WTC11 (cell line): ENCODE measurements at regions not wholly inside any gene's neighbourhood (a gene's known extent, or its start where the extent isn't known, plus 50 kb on each side); places are given as distances from the start of the nearest gene placed in this dataset.

Experiments used
- ATAC-seq: fragments of 200-7000 bp; cut with Tn5 transposase; 2 replicates; pipeline ENCODE4 v1.10.0; 2021; ENCODE audit warnings: mild to moderate bottlenecking, moderate library complexity
- CTCF ChIA-PET: fragments of 300-600 bp; sonication (Branson Sonifier 250); formaldehyde crosslinking; loops from one replicate; lab custom pipeline; 2021; ENCODE audit warnings: antibody characterized with exemption; lab: Charles Lee
- POLR2A ChIA-PET: fragments of 350-600 bp; sonication (Branson Sonifier 250); formaldehyde crosslinking; loops from one replicate; lab custom pipeline; 2021; ENCODE audit warnings: antibody characterized with exemption; lab: Charles Lee
- DNase-seq: peaks from one replicate; pipeline ENCODE4 v3.0.0; 2021; ENCODE audit warnings: low spot score
- H3K27ac Mint-ChIP-seq: 2 replicates; pipeline ENCODE4 v1.8.0; 2021; ENCODE audit warnings: mixed read lengths
- H3K27me3 Mint-ChIP-seq: 2 replicates; pipeline ENCODE4 v1.8.0; 2021; ENCODE audit warnings: low read depth, mild to moderate bottlenecking, moderate library complexity, mixed read lengths
- H3K36me3 Mint-ChIP-seq: 2 replicates; pipeline ENCODE4 v1.8.0; 2021; ENCODE audit warnings: mixed read lengths
- H3K4me1 Mint-ChIP-seq: 2 replicates; pipeline ENCODE4 v1.8.0; 2022; ENCODE audit warnings: mixed read lengths
- H3K4me3 Mint-ChIP-seq: 2 replicates; pipeline ENCODE4 v1.8.0; 2021; ENCODE audit warnings: mild to moderate bottlenecking, moderate library complexity, mixed read lengths
- H3K9me3 Mint-ChIP-seq: 2 replicates; pipeline ENCODE4 v1.8.0; 2021; ENCODE audit warnings: mixed read lengths
- ATF6 ChIP-seq: sonication (generic); formaldehyde crosslinking; IDR thresholded peaks from 2 replicates; pipeline ENCODE4 v1.8.1; 2023; ENCODE audit warnings: mild to moderate bottlenecking, missing genetic modification reagents
- CDX4 ChIP-seq: fragments of 250-450 bp; sonication (Bioruptor Pico); IDR thresholded peaks from 2 replicates; pipeline ENCODE4 v1.9.0; 2021; ENCODE audit warnings: moderate library complexity, mild to moderate bottlenecking, inconsistent platforms, borderline replicate concordance
- CREB1 ChIP-seq: sonication (generic); formaldehyde crosslinking; IDR thresholded peaks from 2 replicates; pipeline ENCODE4 v1.8.0; 2023; ENCODE audit warnings: mild to moderate bottlenecking, missing genetic modification reagents
- E2F1 ChIP-seq: sonication (generic); formaldehyde crosslinking; IDR thresholded peaks from 2 replicates; pipeline ENCODE4 v1.8.0; 2022; ENCODE audit warnings: mild to moderate bottlenecking, missing genetic modification reagents
- E2F5 ChIP-seq: sonication (generic); formaldehyde crosslinking; IDR thresholded peaks from 2 replicates; pipeline ENCODE4 v1.8.1; 2022; ENCODE audit warnings: mild to moderate bottlenecking, moderate library complexity, missing genetic modification reagents
- EMX1 ChIP-seq: fragments of 250-450 bp; sonication (Bioruptor Pico); IDR thresholded peaks from 2 replicates; pipeline ENCODE4 v1.8.0; 2021; ENCODE audit warnings: mild to moderate bottlenecking
- GRHL2 ChIP-seq: fragments of 250-450 bp; sonication (Bioruptor Pico); IDR thresholded peaks from 2 replicates; pipeline ENCODE4 v1.8.0; 2022; ENCODE audit warnings: mild to moderate bottlenecking, moderate library complexity; ENCODE audit not compliant: insufficient replicate concordance, severe bottlenecking
- HMGXB4 ChIP-seq: sonication (generic); formaldehyde crosslinking; IDR thresholded peaks from 2 replicates; pipeline ENCODE4 v1.8.1; 2023; ENCODE audit warnings: mild to moderate bottlenecking, moderate library complexity, missing genetic modification reagents
- KAT7 ChIP-seq: sonication (generic); formaldehyde crosslinking; IDR thresholded peaks from 2 replicates; pipeline ENCODE4 v1.8.1; 2023; ENCODE audit warnings: missing genetic modification reagents, mild to moderate bottlenecking, borderline replicate concordance
- MXD4 ChIP-seq: fragments of 250-450 bp; sonication (Bioruptor Pico); IDR thresholded peaks from 2 replicates; pipeline ENCODE4 v1.8.0; 2021; ENCODE audit warnings: mild to moderate bottlenecking, moderate library complexity, borderline replicate concordance
- NFATC4 ChIP-seq: fragments of 250-450 bp; sonication (Bioruptor Pico); IDR thresholded peaks from 2 replicates; pipeline ENCODE4 v1.9.0; 2021; ENCODE audit warnings: mild to moderate bottlenecking
- NR1H2 ChIP-seq: sonication (generic); formaldehyde crosslinking; IDR thresholded peaks from 2 replicates; pipeline ENCODE4 v1.9.0; 2021; ENCODE audit warnings: mild to moderate bottlenecking, moderate library complexity, missing genetic modification reagents
- PREB ChIP-seq: sonication (generic); formaldehyde crosslinking; IDR thresholded peaks from 2 replicates; pipeline ENCODE4 v1.8.1; 2022; ENCODE audit warnings: mild to moderate bottlenecking, missing genetic modification reagents, moderate library complexity, borderline replicate concordance
- PRRX2 ChIP-seq: fragments of 250-450 bp; sonication (Bioruptor Pico); IDR thresholded peaks from 2 replicates; pipeline ENCODE4 v1.8.0; 2021; ENCODE audit warnings: mild to moderate bottlenecking
- SOX15 ChIP-seq: fragments of 250-450 bp; sonication (Bioruptor Pico); IDR thresholded peaks from 2 replicates; pipeline ENCODE4 v1.9.0; 2021; ENCODE audit warnings: mild to moderate bottlenecking
- TEAD1 ChIP-seq: sonication (generic); formaldehyde crosslinking; IDR thresholded peaks from 2 replicates; pipeline ENCODE4 v1.8.0; 2022; ENCODE audit warnings: mild to moderate bottlenecking, missing genetic modification reagents
- TEAD4 ChIP-seq: sonication (generic); formaldehyde crosslinking; IDR thresholded peaks from 2 replicates; pipeline ENCODE4 v1.8.0; 2022; ENCODE audit warnings: mild to moderate bottlenecking, missing genetic modification reagents
- ZNF138 ChIP-seq: sonication (generic); formaldehyde crosslinking; conservative IDR thresholded peaks from 2 replicates; pipeline ENCODE4 v1.8.1; 2022; ENCODE audit warnings: mild to moderate bottlenecking, moderate library complexity, missing genetic modification reagents
- ZNF263 ChIP-seq: sonication (generic); formaldehyde crosslinking; IDR thresholded peaks from 2 replicates; pipeline ENCODE4 v1.8.1; 2022; ENCODE audit warnings: low read depth, mild to moderate bottlenecking, moderate library complexity, missing genetic modification reagents
- ZNF423 ChIP-seq: fragments of 250-450 bp; sonication (Bioruptor Pico); IDR thresholded peaks from 2 replicates; pipeline ENCODE4 v2.1.2; 2022; ENCODE audit warnings: mild to moderate bottlenecking, moderate library complexity

- Mint-ChIP-seq H3K27ac (no peak overlapping the region), H3K4me3 (no peak overlapping the region), H3K9me3 (peaks cover 3% of the 10 kb centered on the region), H3K27me3 (no peaks in the 10 kb centered on the region), H3K36me3 (no peaks in the 10 kb centered on the region), H3K4me1 (peaks cover 26% of the 10 kb centered on the region)
- ATAC-seq (no peak), DNase-seq (no peak)
- CTCF ChIA-PET = no interaction called here
- POLR2A ChIA-PET = no interaction called here
- TF ChIP-seq PRRX2 = no peak
- no peak for TF ChIP-seq NFATC4 (CRISPR knock-in tag)
- no peak for TF ChIP-seq ZNF138 (CRISPR knock-in tag)
- TF ChIP-seq HMGXB4 (CRISPR knock-in tag) = no peak
- no peak for TF ChIP-seq CREB1 (CRISPR knock-in tag)
- no peak for TF ChIP-seq ATF6 (CRISPR knock-in tag)
- TF ChIP-seq CDX4 (CRISPR knock-in tag) = no peak
- no peak for TF ChIP-seq ZNF263
- no peak for TF ChIP-seq PREB (CRISPR knock-in tag)
- no peak for TF ChIP-seq MXD4 (CRISPR knock-in tag)
- no peak for TF ChIP-seq TEAD4 (CRISPR knock-in tag)
- TF ChIP-seq EMX1 (CRISPR knock-in tag) = no peak
- TF ChIP-seq KAT7 (CRISPR knock-in tag) = no peak
- no peak for TF ChIP-seq ZNF423 (CRISPR knock-in tag)
- TF ChIP-seq GRHL2 = no peak
- no peak for TF ChIP-seq SOX15
- TF ChIP-seq E2F1 (CRISPR knock-in tag) = no peak
Measured at GRCh38 chr7:115511330-115511729, 519.2 kb downstream of the TFEC start.

- no peak for TF ChIP-seq TEAD1 (CRISPR knock-in tag)
- no peak for TF ChIP-seq KAT7 (CRISPR knock-in tag)
- no peak for TF ChIP-seq E2F5 (CRISPR knock-in tag)
- no peak for TF ChIP-seq NR1H2 (CRISPR knock-in tag)
- TF ChIP-seq, all 79 proteins: peak for 0
- no peak for DNase-seq
- H3K27ac Mint-ChIP-seq = no peak overlapping the region
- no peaks in the 10 kb centered on the region for H3K27me3 Mint-ChIP-seq
- peaks cover 37% of the 10 kb centered on the region for H3K9me3 Mint-ChIP-seq
- H3K4me3 Mint-ChIP-seq = no peak overlapping the region
- POLR2A ChIA-PET = no interaction called here
- CTCF ChIA-PET = no interaction called here
- ATAC-seq = no peak
- H3K4me1 Mint-ChIP-seq = no peaks in the 10 kb centered on the region
- H3K36me3 Mint-ChIP-seq = peaks cover 28% of the 10 kb centered on the region
Measured at GRCh38 chr7:115505136-115505535, 525.4 kb downstream of the TFEC start.
